Endothelial cell of umbilical vein (primary cell): ENCODE measurements at regions not wholly inside any gene's neighbourhood (a gene's known extent, or its start where the extent isn't known, plus 50 kb on each side); places are given as distances from the start of the nearest gene placed in this dataset.
A peak's percentile ranks its signal among the peaks of the same experiment; 100 is the strongest.

ENCODE experiments used
- BruUV-seq: library from RNA; stranded (reverse); fragments of 400-500 nt; replicated peaks from 2 replicates; lab custom pipeline; 2021; lab: Mats Ljungman, UMichigan
- CTCF ChIA-PET: fragments of 300-600, 350-600 bp; sonication (Branson Sonifier 250); formaldehyde crosslinking; loops from one replicate; lab custom pipeline; 2021; ENCODE audit warnings: antibody characterized with exemption, inconsistent platforms; lab: Charles Lee
- POLR2A ChIA-PET: fragments of 300-600, 350-600 bp; sonication (Branson Sonifier 250); formaldehyde crosslinking; loops from one replicate; lab custom pipeline; 2021; ENCODE audit warnings: antibody characterized with exemption, inconsistent platforms; lab: Charles Lee
- DNase-seq: peaks from one replicate; pipeline ENCODE4 v3.0.0-alpha.2; 2011; ENCODE audit warnings: low read depth, low spot score
- FAIRE-seq: peaks from 2 replicates; lab custom pipeline; 2011; peaks lifted over from hg19 to GRCh38; lab: Jason Lieb, UNC
- H2AFZ ChIP-seq: 2 replicates; pipeline ENCODE4 v1.6.0; 2012; ENCODE audit warnings: low read depth, low read length, control low read depth, inconsistent platforms
- H3K27ac ChIP-seq: 2 replicates; pipeline ENCODE4 v1.5.1; 2011; ENCODE audit warnings: low read depth, mild to moderate bottlenecking, control low read depth, low read length, moderate library complexity; ENCODE audit not compliant: insufficient read depth
- H3K27me3 ChIP-seq, 2 experiments: 2 replicates each; pipeline versions ENCODE4 v1.6.0 to v1.6.1; 2011; ENCODE audit warnings: low read length in 2 of 2, mixed read lengths in 1 of 2; ENCODE audit not compliant: control insufficient read depth in 2 of 2, insufficient read depth in 2 of 2
- H3K36me3 ChIP-seq, 2 experiments: 2 replicates in 1 of 2; 3 replicates in 1 of 2; pipeline ENCODE4 v1.5.1; 2011; ENCODE audit warnings: low read length in 2 of 2, mild to moderate bottlenecking in 1 of 2, moderate library complexity in 1 of 2; ENCODE audit not compliant: control insufficient read depth in 2 of 2, insufficient read depth in 2 of 2; ENCODE audit errors: extremely low read depth in 1 of 2
- H3K4me1 ChIP-seq: 3 replicates; pipeline ENCODE4 v1.5.1; 2011; ENCODE audit warnings: mild to moderate bottlenecking, low read length; ENCODE audit not compliant: control insufficient read depth, insufficient read depth; ENCODE audit errors: extremely low read depth
- H3K4me2 ChIP-seq: 2 replicates; pipeline ENCODE4 v1.6.1; 2011; ENCODE audit warnings: low read length, control low read depth, mixed read lengths; ENCODE audit not compliant: insufficient read depth
- H3K4me3 ChIP-seq, 3 experiments: fragments of 200-600 bp in 1 of 3; sonication (generic), shearing (Covaris generic) in 1 of 3; replicated peaks in 1 of 3; 2 replicates each; pipeline ENCODE4 v1.5.1; 2011 to 2016; ENCODE audit warnings: control low read depth in 3 of 3, low read length in 3 of 3, mild to moderate bottlenecking in 2 of 3, inconsistent platforms in 1 of 3, low read depth in 1 of 3, moderate library complexity in 1 of 3; ENCODE audit not compliant: insufficient read depth in 1 of 3
- H3K79me2 ChIP-seq: 2 replicates; pipeline ENCODE4 v1.6.0; 2012; ENCODE audit warnings: low read length, inconsistent platforms; ENCODE audit not compliant: control insufficient read depth, insufficient read depth
- H3K9ac ChIP-seq: replicated peaks from 2 replicates; pipeline ENCODE3; 2011; ENCODE audit warnings: low read length, control low read depth; ENCODE audit not compliant: insufficient read depth; ENCODE audit errors: extremely low read depth
- H3K9me1 ChIP-seq: replicated peaks from 3 replicates; pipeline ENCODE4 v1.6.0; 2011; ENCODE audit warnings: mild to moderate bottlenecking, low read length; ENCODE audit not compliant: control insufficient read depth, insufficient read depth; ENCODE audit errors: extremely low read depth
- H3K9me3 ChIP-seq: replicated peaks from 2 replicates; pipeline ENCODE4 v1.5.1; 2012; ENCODE audit warnings: low read length, inconsistent platforms; ENCODE audit not compliant: control insufficient read depth, insufficient read depth
- H4K20me1 ChIP-seq: replicated peaks from 2 replicates; pipeline ENCODE3; 2011; ENCODE audit warnings: mild to moderate bottlenecking, low read length; ENCODE audit not compliant: control insufficient read depth, insufficient read depth; ENCODE audit errors: extremely low read depth
- FOS ChIP-seq: IDR thresholded peaks from 2 replicates; pipeline ENCODE4 v1.6.1; 2011; ENCODE audit warnings: mild to moderate bottlenecking, low read length, moderate library complexity, borderline replicate concordance; ENCODE audit not compliant: insufficient read depth
- GATA2 ChIP-seq: IDR thresholded peaks from 2 replicates; pipeline ENCODE4 v1.7.0; 2011; ENCODE audit warnings: low read depth, mild to moderate bottlenecking, moderate library complexity, mixed read lengths, low read length; ENCODE audit not compliant: insufficient read length, insufficient read depth
- JUN ChIP-seq: IDR thresholded peaks from 2 replicates; pipeline ENCODE4 v1.6.1; 2011; ENCODE audit warnings: borderline replicate concordance, low read depth; ENCODE audit not compliant: insufficient read length, insufficient read depth
- MAX ChIP-seq: IDR thresholded peaks from 2 replicates; pipeline ENCODE4 v1.6.1; 2011; ENCODE audit not compliant: insufficient read depth, insufficient read length
- MYC ChIP-seq: IDR thresholded peaks from one replicate; pipeline ENCODE4 v1.6.1; 2011; ENCODE audit warnings: mild to moderate bottlenecking, low read depth, low read length
- POLR2AphosphoS5 ChIP-seq: IDR thresholded peaks from 2 replicates; pipeline ENCODE4 v1.6.1; 2012; ENCODE audit warnings: low read depth, mild to moderate bottlenecking, control low read depth, low read length, moderate library complexity; ENCODE audit not compliant: insufficient read depth
- dilution Hi-C: fragments of 300-500 bp; cut with MboI; formaldehyde crosslinking; loops from one replicate; pipeline ENCODE4 v1.15.0; 2019; ENCODE audit warnings: low sequenced_read_pairs; ENCODE audit not compliant: extremely low pct_ligation_motif_present
- intact Hi-C: fragments of 100-400 bp; cut with micrococcal nuclease; formaldehyde crosslinking; loops from one replicate; pipeline ENCODE4 v1.10.0; 2022

GRCh38 chr2:122182616-122183355, 427.3 kb downstream of the TSN start:
- Histone ChIP-seq H3K79me2 (no peaks in the 10 kb centered on the region), H3K4me1 (peaks cover 75% of the 10 kb centered on the region), H3K9me3 (no peaks in the 10 kb centered on the region), H3K27ac (peak overlapping the region; percentile 16), H2AFZ (no peak overlapping the region), H3K9me1 (no peaks in the 10 kb centered on the region), H4K20me1 (no peaks in the 10 kb centered on the region), H3K36me3 (no peaks in the 10 kb centered on the region), H3K9ac (no peak overlapping the region), H3K4me2 (peak overlapping the region; percentile 25), H3K27me3 (no peaks in the 10 kb centered on the region), H3K4me3 (no peak overlapping the region)
- dilution Hi-C loops = no loop called here
- TF ChIP-seq POLR2AphosphoS5 (peak; percentile 27), MAX (no peak)
- intact Hi-C loops = no loop called here
- FAIRE-seq = peak; percentile 50
- ChIA-PET POLR2A (no interaction called here), CTCF (interaction anchor here (1.5 kb wide), 1 partner anchor 9 kb away, joined by 5 read pairs; no protein-coding TSS in a partner anchor)
- BruUV-seq = no TSS peak
- peak; percentile 9 for DNase-seq

- Histone ChIP-seq H3K9me3 (no peaks in the 10 kb centered on the region), H3K9me1 (no peaks in the 10 kb centered on the region), H3K79me2 (no peaks in the 10 kb centered on the region), H4K20me1 (no peaks in the 10 kb centered on the region), H3K4me1 (peaks cover 68% of the 10 kb centered on the region), H2AFZ (no peak overlapping the region), H3K27ac (peak overlapping the region; percentile 50), H3K36me3 (no peaks in the 10 kb centered on the region), H3K9ac (no peak overlapping the region), H3K27me3 (no peaks in the 10 kb centered on the region), H3K4me3 (no peak overlapping the region), H3K4me2 (peak overlapping the region; percentile 30)
- ChIA-PET CTCF (interaction anchor here (1.5 kb wide), 1 partner anchor 8 kb away, joined by 5 read pairs; no protein-coding TSS in a partner anchor), POLR2A (no interaction called here)
- intact Hi-C loops = no loop called here
- no TSS peak for BruUV-seq
- dilution Hi-C loops = no loop called here
- TF ChIP-seq MAX (no peak), MYC (no peak), GATA2 (peak; percentile 54), FOS (peak; percentile 24), JUN (peak; percentile 30)
- peak; percentile 14 for DNase-seq
- peak; percentile 31 for FAIRE-seq
Measured at GRCh38 chr2:122183890-122184289, 428.4 kb downstream of the TSN start.
